ENCODE measurements at regions not wholly inside any gene's neighbourhood (a gene's known extent, or its start where the extent isn't known, plus 50 kb on each side); places are given as distances from the start of the nearest gene placed in this dataset.

DNA sequence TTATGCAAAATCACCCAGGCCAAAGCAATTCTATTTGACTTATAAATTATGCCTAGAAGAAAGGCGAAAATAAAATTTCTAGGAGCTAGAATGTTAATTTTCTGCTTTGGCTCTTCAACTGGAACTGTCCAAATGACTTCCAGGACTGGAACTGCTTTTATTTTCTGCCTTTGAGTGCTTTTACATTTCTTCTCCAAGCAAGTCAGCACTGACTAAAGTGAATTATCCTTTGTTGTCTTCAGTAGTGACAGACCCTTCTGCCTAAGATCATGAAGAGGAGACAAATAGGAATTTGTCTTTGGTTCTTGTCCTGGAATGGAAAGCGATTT is 255.9 kb downstream of the DNAJB9 start:
- no peaks in the 10 kb centered on the region for H3K9me3 ChIP-seq (replicated peaks; ENCODE audit: insufficient read depth, low read length)
- DNase-seq: no peak
- no peaks in the 10 kb centered on the region for H3K79me2 ChIP-seq (ENCODE audit: low read length)
- no peaks in the 10 kb centered on the region for H3F3A ChIP-seq (ENCODE audit: insufficient read depth, low read length)
- H3K4me1 ChIP-seq (ENCODE audit: low read length): no peaks in the 10 kb centered on the region
- no peak for TF ChIP-seq EZH2 (optimal IDR thresholded peaks at IDR 0.05; ENCODE audit: low read depth, low read length)
- TF ChIP-seq, protein P1, sequence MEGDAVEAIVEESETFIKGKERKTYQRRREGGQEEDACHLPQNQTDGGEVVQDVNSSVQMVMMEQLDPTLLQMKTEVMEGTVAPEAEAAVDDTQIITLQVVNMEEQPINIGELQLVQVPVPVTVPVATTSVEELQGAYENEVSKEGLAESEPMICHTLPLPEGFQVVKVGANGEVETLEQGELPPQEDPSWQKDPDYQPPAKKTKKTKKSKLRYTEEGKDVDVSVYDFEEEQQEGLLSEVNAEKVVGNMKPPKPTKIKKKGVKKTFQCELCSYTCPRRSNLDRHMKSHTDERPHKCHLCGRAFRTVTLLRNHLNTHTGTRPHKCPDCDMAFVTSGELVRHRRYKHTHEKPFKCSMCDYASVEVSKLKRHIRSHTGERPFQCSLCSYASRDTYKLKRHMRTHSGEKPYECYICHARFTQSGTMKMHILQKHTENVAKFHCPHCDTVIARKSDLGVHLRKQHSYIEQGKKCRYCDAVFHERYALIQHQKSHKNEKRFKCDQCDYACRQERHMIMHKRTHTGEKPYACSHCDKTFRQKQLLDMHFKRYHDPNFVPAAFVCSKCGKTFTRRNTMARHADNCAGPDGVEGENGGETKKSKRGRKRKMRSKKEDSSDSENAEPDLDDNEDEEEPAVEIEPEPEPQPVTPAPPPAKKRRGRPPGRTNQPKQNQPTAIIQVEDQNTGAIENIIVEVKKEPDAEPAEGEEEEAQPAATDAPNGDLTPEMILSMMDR (IDR thresholded peaks at IDR 0.05; ENCODE audit: low read length): no peak
- TF ChIP-seq EZH2phosphoT487 (IDR thresholded peaks at IDR 0.05; ENCODE audit: low read length): no peak
- H3K27ac ChIP-seq (ENCODE audit: low read length): no peak overlapping the region
- H3K4me2 ChIP-seq (ENCODE audit: low read depth, low read length): no peak overlapping the region
- no peak overlapping the region for H2AFZ ChIP-seq (ENCODE audit: low read length)
- no peaks in the 10 kb centered on the region for H3K9me2 ChIP-seq (replicated peaks; ENCODE audit: insufficient read depth, low read length)
- H3K9ac ChIP-seq (ENCODE audit: low read length): no peak overlapping the region
- H3K27me3 ChIP-seq (replicated peaks; ENCODE audit: insufficient read depth, low read length): no peaks in the 10 kb centered on the region
- no peak overlapping the region for H3K4me3 ChIP-seq (ENCODE audit: low read length)
- no peaks in the 10 kb centered on the region for H4K20me1 ChIP-seq (ENCODE audit: insufficient read depth, low read length)
- H3K36me3 ChIP-seq (replicated peaks; ENCODE audit: insufficient read depth, low read length): no peaks in the 10 kb centered on the region

DNA sequence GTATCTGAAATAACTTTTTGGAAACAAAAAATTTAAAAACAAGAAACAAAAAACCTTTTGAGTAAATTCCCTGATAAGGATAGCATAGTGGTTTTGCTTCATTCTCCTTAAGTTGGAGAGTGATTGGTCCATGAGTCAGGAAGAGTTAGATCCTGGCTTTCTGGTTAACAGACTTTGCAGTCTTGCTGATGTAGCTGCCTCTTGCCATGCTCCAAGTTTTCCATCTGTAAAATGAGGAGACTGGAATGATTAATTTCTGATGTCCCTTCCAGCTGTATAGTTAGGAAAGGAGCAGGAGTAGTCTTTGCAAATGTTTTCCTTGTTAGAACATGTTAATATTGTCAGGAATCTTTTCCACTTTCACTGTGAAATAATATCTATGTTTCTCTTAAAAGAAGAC is 266.6 kb downstream of the DNAJB9 start:
- Histone ChIP-seq H2AFZ (ENCODE audit: low read length) (no peak overlapping the region), H3K36me3 (replicated peaks; ENCODE audit: insufficient read depth, low read length) (no peaks in the 10 kb centered on the region), H4K20me1 (ENCODE audit: insufficient read depth, low read length) (no peaks in the 10 kb centered on the region), H3K4me2 (ENCODE audit: low read depth, low read length) (no peak overlapping the region), H3K27ac (ENCODE audit: low read length) (no peak overlapping the region), H3K9ac (ENCODE audit: low read length) (no peak overlapping the region), H3K4me3 (ENCODE audit: low read length) (no peak overlapping the region), H3K4me1 (ENCODE audit: low read length) (no peaks in the 10 kb centered on the region; the same call in 1 of the 2 replicates), H3K27me3 (replicated peaks; ENCODE audit: insufficient read depth, low read length) (no peaks in the 10 kb centered on the region), H3K79me2 (ENCODE audit: low read length) (no peaks in the 10 kb centered on the region), H3F3A (ENCODE audit: insufficient read depth, low read length) (no peaks in the 10 kb centered on the region), H3K9me3 (replicated peaks; ENCODE audit: insufficient read depth, low read length) (no peaks in the 10 kb centered on the region), H3K9me2 (replicated peaks; ENCODE audit: insufficient read depth, low read length) (no peaks in the 10 kb centered on the region)
- no peak for DNase-seq
- TF ChIP-seq, protein P1 (IDR thresholded peaks at IDR 0.05; ENCODE audit: low read length): no peak
- TF ChIP-seq EZH2 (optimal IDR thresholded peaks at IDR 0.05; ENCODE audit: low read depth, low read length): no peak
- no peak for TF ChIP-seq EZH2phosphoT487 (IDR thresholded peaks at IDR 0.05; ENCODE audit: low read length)

DNA sequence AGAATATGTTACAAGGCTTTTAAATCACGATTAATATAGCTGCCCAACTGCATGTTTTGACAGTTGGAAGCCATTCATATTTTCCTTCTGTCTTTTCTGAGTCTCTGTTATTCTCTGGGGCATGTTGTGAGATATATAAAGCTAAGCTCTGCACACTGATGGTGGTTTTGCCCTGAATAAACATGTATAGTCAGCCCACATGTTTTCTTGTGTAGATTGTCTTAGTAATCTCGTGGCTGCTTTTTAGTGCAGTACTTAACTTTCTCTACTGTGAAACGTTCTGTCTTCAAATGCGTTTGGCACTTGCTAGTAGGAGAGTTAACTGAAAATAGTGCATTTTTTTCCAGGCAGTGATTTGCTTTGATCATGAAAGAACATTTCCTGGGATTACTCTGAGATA is 268.5 kb downstream of the DNAJB9 start:
- Histone ChIP-seq H3K4me1 (ENCODE audit: low read length) (no peaks in the 10 kb centered on the region; the same call in 1 of the 2 replicates), H3K4me3 (ENCODE audit: low read length) (no peak overlapping the region), H3K27ac (ENCODE audit: low read length) (no peak overlapping the region), H3K9me2 (replicated peaks; ENCODE audit: insufficient read depth, low read length) (no peaks in the 10 kb centered on the region), H3F3A (ENCODE audit: insufficient read depth, low read length) (no peaks in the 10 kb centered on the region), H3K27me3 (replicated peaks; ENCODE audit: insufficient read depth, low read length) (no peaks in the 10 kb centered on the region), H4K20me1 (ENCODE audit: insufficient read depth, low read length) (no peaks in the 10 kb centered on the region), H3K4me2 (ENCODE audit: low read depth, low read length) (no peak overlapping the region), H3K9me3 (replicated peaks; ENCODE audit: insufficient read depth, low read length) (no peaks in the 10 kb centered on the region), H3K9ac (ENCODE audit: low read length) (no peak overlapping the region), H2AFZ (ENCODE audit: low read length) (no peak overlapping the region), H3K36me3 (replicated peaks; ENCODE audit: insufficient read depth, low read length) (no peaks in the 10 kb centered on the region), H3K79me2 (ENCODE audit: low read length) (no peaks in the 10 kb centered on the region)
- TF ChIP-seq EZH2 (optimal IDR thresholded peaks at IDR 0.05; ENCODE audit: low read depth, low read length) (no peak), EZH2phosphoT487 (IDR thresholded peaks at IDR 0.05; ENCODE audit: low read length) (no peak)
- TF ChIP-seq, protein P1 (IDR thresholded peaks at IDR 0.05; ENCODE audit: low read length): no peak
- DNase-seq: no peak

Data from MM.1S (cell line).